ENCODE measurements at regions not wholly inside any gene's neighbourhood (a gene's known extent, or its start where the extent isn't known, plus 50 kb on each side); places are given as distances from the start of the nearest gene placed in this dataset.

DNA sequence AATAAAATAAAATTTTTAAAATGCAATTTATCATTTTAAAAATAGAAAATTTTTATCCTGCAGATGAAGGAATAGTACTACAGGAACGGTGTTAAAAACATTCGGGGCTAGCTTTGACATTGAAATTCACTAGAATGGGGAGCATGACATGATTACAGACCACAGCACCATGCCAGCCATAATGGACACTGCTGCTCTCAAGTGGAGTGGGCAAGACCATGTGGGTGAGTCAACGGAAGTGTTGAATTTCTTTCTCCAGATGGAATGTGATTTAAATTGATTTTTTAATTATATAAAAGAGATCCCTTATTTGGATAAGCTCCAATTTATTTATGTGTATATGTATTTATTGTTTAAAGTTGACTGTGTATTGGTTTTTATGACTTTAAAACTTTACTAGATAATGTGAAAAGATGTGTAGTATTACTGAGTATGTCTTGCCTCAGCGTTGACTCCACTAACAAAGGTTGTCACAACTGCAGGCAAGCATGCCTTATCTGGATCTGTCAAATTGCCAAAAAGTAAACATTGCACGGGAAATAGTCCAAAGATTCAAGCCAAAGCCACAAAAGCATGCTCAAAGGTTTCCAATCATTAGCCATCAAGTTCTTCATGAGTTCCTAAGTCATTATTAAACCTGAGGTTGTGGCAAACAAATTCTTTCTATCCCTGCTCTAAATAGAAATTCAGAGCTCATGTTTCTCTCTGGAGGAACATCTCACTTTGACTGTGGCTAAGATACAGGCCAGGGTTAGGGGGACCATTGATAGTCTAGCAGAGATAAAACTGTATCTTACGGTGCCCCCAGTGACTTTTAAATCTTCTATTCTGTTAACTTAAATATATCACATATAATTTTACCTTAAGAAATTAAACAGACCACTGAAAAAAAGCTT, 536.9 kb downstream of the TMX3 start:
- TF ChIP-seq POLR2A (IDR thresholded peaks at IDR 0.05): no peak
- TF ChIP-seq, protein P1, sequence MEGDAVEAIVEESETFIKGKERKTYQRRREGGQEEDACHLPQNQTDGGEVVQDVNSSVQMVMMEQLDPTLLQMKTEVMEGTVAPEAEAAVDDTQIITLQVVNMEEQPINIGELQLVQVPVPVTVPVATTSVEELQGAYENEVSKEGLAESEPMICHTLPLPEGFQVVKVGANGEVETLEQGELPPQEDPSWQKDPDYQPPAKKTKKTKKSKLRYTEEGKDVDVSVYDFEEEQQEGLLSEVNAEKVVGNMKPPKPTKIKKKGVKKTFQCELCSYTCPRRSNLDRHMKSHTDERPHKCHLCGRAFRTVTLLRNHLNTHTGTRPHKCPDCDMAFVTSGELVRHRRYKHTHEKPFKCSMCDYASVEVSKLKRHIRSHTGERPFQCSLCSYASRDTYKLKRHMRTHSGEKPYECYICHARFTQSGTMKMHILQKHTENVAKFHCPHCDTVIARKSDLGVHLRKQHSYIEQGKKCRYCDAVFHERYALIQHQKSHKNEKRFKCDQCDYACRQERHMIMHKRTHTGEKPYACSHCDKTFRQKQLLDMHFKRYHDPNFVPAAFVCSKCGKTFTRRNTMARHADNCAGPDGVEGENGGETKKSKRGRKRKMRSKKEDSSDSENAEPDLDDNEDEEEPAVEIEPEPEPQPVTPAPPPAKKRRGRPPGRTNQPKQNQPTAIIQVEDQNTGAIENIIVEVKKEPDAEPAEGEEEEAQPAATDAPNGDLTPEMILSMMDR (IDR thresholded peaks at IDR 0.05): no peak
- no peak for TF ChIP-seq EP300 (IDR thresholded peaks at IDR 0.05; ENCODE audit: low read depth)
- TF ChIP-seq POLR2AphosphoS5 (IDR thresholded peaks at IDR 0.05): no peak
